ENCODE measurements at regions not wholly inside any gene's neighbourhood (a gene's known extent, or its start where the extent isn't known, plus 50 kb on each side); places are given as distances from the start of the nearest gene placed in this dataset.

DNA sequence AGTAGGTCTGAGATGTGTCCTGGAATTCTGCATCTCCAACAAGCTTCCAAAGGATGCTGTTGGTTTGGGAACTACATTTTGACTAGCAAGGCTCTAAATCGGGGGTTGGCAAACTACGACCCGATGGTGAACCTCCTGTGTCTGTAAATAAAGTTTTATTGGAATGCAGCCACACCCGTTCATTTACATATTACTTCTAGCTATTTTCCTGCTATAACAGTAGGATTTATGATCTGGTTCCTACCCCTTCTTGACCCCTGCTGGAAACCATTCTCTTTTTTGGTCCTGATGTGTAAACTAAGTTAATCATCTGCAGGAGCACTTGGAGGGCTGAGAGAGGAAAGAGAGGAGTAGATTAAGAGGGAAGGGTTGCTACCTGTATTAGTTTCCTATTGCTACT is 454.5 kb downstream of the RASEF start:
- H3K9me3 Mint-ChIP-seq: no peaks in the 10 kb centered on the region
- intact Hi-C loops (cut with micrococcal nuclease): no loop called here

DNA sequence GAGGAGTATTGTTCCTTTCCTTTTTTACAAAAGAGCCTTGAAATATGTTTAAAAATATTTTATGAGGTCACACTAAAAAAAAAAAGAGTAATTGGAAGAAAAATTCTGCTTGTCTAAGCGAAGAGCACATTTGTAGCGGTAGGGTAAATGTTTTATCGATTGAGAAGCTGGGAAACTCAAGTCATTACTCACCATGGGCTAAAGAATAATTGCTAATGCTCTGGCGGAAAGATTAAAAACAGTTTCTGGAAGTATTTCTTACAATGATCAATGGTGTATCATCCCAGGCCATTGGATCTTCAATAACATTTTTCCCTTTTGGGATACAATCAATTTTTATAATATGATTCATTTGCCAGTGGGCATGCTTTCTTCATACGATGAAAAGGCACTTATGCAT is 450.0 kb downstream of the RASEF start:
- no peak for DNase-seq
- H3K27ac Mint-ChIP-seq: no peak overlapping the region
- peaks cover 0 to 1% (median 0%) of the 10 kb centered on the region in 3 donors for H3K27me3 Mint-ChIP-seq (ENCODE audit: low read depth in 3 of 3)
- no peaks in the 10 kb centered on the region for H3K27me3 ChIP-seq (ENCODE audit: control insufficient read depth in 2 of 2, insufficient read depth in 2 of 2, low read length in 2 of 2)
- H4K20me1 ChIP-seq (ENCODE audit: insufficient read depth, low read length): no peaks in the 10 kb centered on the region
- no peak overlapping the region for H3K4me3 ChIP-seq (replicated peaks in 1 of 3; ENCODE audit: low read depth in 2 of 3, low read length in 3 of 3)
- no peak overlapping the region for H3K4me2 ChIP-seq (replicated peaks; ENCODE audit: extremely low read depth, low read length, poor library complexity, severe bottlenecking)
- H3K4me1 ChIP-seq (ENCODE audit: control insufficient read depth in 1 of 2, insufficient read depth in 2 of 2, low read length in 2 of 2): no peaks in the 10 kb centered on the region
- intact Hi-C loops (cut with micrococcal nuclease): no loop called here
- H3K27ac ChIP-seq (ENCODE audit: low read depth in 1 of 2, low read length in 2 of 2): no peak overlapping the region
- H3K9me3 ChIP-seq (replicated peaks in 1 of 2; ENCODE audit: control insufficient read depth in 1 of 2, insufficient read depth in 1 of 2, low read length in 2 of 2): no peaks in the 10 kb centered on the region
- H3K79me2 ChIP-seq (ENCODE audit: insufficient read depth, low read length): no peaks in the 10 kb centered on the region
- no peak overlapping the region for H2AFZ ChIP-seq (ENCODE audit: insufficient read depth, low read depth, low read length, poor library complexity, severe bottlenecking)
- no peaks in the 10 kb centered on the region for H3K4me1 Mint-ChIP-seq
- no CpG with 5 or more reads among the region's 5 CpGs for WGBS (ENCODE audit: insufficient coverage)
- H3K9me3 Mint-ChIP-seq: peaks cover 0 to 2% (median 0%) of the 10 kb centered on the region in 7 donors
- TF ChIP-seq, protein P1, sequence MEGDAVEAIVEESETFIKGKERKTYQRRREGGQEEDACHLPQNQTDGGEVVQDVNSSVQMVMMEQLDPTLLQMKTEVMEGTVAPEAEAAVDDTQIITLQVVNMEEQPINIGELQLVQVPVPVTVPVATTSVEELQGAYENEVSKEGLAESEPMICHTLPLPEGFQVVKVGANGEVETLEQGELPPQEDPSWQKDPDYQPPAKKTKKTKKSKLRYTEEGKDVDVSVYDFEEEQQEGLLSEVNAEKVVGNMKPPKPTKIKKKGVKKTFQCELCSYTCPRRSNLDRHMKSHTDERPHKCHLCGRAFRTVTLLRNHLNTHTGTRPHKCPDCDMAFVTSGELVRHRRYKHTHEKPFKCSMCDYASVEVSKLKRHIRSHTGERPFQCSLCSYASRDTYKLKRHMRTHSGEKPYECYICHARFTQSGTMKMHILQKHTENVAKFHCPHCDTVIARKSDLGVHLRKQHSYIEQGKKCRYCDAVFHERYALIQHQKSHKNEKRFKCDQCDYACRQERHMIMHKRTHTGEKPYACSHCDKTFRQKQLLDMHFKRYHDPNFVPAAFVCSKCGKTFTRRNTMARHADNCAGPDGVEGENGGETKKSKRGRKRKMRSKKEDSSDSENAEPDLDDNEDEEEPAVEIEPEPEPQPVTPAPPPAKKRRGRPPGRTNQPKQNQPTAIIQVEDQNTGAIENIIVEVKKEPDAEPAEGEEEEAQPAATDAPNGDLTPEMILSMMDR (IDR thresholded peaks at IDR 0.05): no peak
- H3K36me3 Mint-ChIP-seq: no peaks in the 10 kb centered on the region
- no peak overlapping the region for H3K9ac ChIP-seq (ENCODE audit: insufficient read depth, low read length, poor library complexity, severe bottlenecking)
- no peaks in the 10 kb centered on the region for H3K36me3 ChIP-seq (replicated peaks in 1 of 2; ENCODE audit: control insufficient read depth in 1 of 2, insufficient read depth in 2 of 2, low read length in 2 of 2)
- no peak overlapping the region for H3K4me3 Mint-ChIP-seq

More for the DNA sequence above, 454.5 kb downstream of the RASEF start:
- TF ChIP-seq, protein P1 (IDR thresholded peaks at IDR 0.05): no peak
- Histone ChIP-seq H3K9ac (ENCODE audit: insufficient read depth, low read length, poor library complexity, severe bottlenecking) (no peak overlapping the region), H3K36me3 (replicated peaks in 1 of 2; ENCODE audit: control insufficient read depth in 1 of 2, insufficient read depth in 2 of 2, low read length in 2 of 2) (no peaks in the 10 kb centered on the region), H3K4me2 (replicated peaks; ENCODE audit: extremely low read depth, low read length, poor library complexity, severe bottlenecking) (no peak overlapping the region), H4K20me1 (ENCODE audit: insufficient read depth, low read length) (no peaks in the 10 kb centered on the region), H3K4me1 (ENCODE audit: control insufficient read depth in 1 of 2, insufficient read depth in 2 of 2, low read length in 2 of 2) (no peaks in the 10 kb centered on the region), H3K4me3 (replicated peaks in 1 of 3; ENCODE audit: low read depth in 2 of 3, low read length in 3 of 3) (no peak overlapping the region), H2AFZ (ENCODE audit: insufficient read depth, low read depth, low read length, poor library complexity, severe bottlenecking) (no peak overlapping the region), H3K79me2 (ENCODE audit: insufficient read depth, low read length) (no peaks in the 10 kb centered on the region), H3K27ac (ENCODE audit: low read depth in 1 of 2, low read length in 2 of 2) (no peak overlapping the region), H3K27me3 (ENCODE audit: control insufficient read depth in 2 of 2, insufficient read depth in 2 of 2, low read length in 2 of 2) (no peaks in the 10 kb centered on the region), H3K9me3 (replicated peaks in 1 of 2; ENCODE audit: control insufficient read depth in 1 of 2, insufficient read depth in 1 of 2, low read length in 2 of 2) (no peaks in the 10 kb centered on the region)
- DNase-seq: no peak
- no peak overlapping the region for H3K4me3 Mint-ChIP-seq
- peaks cover 0 to 1% (median 0%) of the 10 kb centered on the region in 3 donors for H3K27me3 Mint-ChIP-seq (ENCODE audit: low read depth in 3 of 3)
- H3K36me3 Mint-ChIP-seq: no peaks in the 10 kb centered on the region
- H3K27ac Mint-ChIP-seq: no peak overlapping the region
- H3K4me1 Mint-ChIP-seq: no peaks in the 10 kb centered on the region
- WGBS (ENCODE audit: insufficient coverage): no CpG with 5 or more reads among the region's 4 CpGs

All from CD14-positive monocyte (primary cell).